ENCODE measurements at regions not wholly inside any gene's neighbourhood (a gene's known extent, or its start where the extent isn't known, plus 50 kb on each side); places are given as distances from the start of the nearest gene placed in this dataset.

DNA sequence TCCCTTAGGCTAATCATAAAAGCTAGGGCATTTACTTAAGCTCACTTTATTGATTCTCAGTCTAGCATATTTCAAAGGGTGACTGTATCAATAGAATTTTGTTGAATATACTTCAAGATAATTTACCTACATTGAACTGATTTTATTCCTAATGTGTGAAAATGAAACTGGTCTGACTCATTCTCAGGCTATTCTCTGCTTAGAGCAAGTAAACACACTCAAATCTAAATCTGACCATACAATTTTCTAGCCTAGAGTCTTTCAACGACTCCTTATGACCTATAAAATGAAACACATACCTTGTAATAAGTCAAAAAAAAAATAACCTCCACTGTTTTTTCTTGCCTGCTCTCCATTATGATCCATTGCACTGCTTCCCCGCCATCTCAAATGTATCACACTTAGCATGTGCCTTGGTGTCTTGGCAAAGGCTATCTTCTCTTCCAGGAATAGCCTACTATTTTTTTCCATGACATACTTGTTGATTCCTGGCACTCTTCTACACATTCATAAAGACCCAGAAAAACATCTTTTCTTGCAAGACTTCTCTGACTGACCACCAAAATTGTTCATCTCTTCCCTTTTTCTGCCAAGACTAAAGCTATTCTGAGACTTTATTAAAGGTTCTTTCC, 965.1 kb upstream of the HS3ST1 start:
- TF ChIP-seq, protein P1, sequence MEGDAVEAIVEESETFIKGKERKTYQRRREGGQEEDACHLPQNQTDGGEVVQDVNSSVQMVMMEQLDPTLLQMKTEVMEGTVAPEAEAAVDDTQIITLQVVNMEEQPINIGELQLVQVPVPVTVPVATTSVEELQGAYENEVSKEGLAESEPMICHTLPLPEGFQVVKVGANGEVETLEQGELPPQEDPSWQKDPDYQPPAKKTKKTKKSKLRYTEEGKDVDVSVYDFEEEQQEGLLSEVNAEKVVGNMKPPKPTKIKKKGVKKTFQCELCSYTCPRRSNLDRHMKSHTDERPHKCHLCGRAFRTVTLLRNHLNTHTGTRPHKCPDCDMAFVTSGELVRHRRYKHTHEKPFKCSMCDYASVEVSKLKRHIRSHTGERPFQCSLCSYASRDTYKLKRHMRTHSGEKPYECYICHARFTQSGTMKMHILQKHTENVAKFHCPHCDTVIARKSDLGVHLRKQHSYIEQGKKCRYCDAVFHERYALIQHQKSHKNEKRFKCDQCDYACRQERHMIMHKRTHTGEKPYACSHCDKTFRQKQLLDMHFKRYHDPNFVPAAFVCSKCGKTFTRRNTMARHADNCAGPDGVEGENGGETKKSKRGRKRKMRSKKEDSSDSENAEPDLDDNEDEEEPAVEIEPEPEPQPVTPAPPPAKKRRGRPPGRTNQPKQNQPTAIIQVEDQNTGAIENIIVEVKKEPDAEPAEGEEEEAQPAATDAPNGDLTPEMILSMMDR (IDR thresholded peaks at IDR 0.05 in 8 of 11, conservative IDR thresholded peaks at IDR 0.05 in 3 of 11): no peak
- no peak for TF ChIP-seq POLR2AphosphoS5 (IDR thresholded peaks at IDR 0.05)
